ENCODE measurements at regions not wholly inside any gene's neighbourhood (a gene's known extent, or its start where the extent isn't known, plus 50 kb on each side); places are given as distances from the start of the nearest gene placed in this dataset.

- no peak overlapping the region for H3K27ac ChIP-seq (ENCODE audit: low read depth, low read length)
- intact Hi-C loops (cut with micrococcal nuclease): no loop called here
- H3K4me3 ChIP-seq (ENCODE audit: low read length): no peak overlapping the region
- H3K27me3 ChIP-seq (ENCODE audit: control insufficient read depth in 2 of 2, insufficient read depth in 2 of 2, low read length in 2 of 2): no peaks in the 10 kb centered on the region
- H3K4me3 Mint-ChIP-seq: no peak overlapping the region
- no peak for DNase-seq
- no peak overlapping the region for H3K27ac Mint-ChIP-seq
- no peak for ATAC-seq
- no peaks in the 10 kb centered on the region for H3K36me3 ChIP-seq (ENCODE audit: control insufficient read depth in 2 of 3, insufficient read depth in 3 of 3, low read length in 3 of 3)
- H3K9me3 Mint-ChIP-seq: peaks cover 0 to 25% (median 3%) of the 10 kb centered on the region in 11 donors
- no peaks in the 10 kb centered on the region for H3K4me1 ChIP-seq (ENCODE audit: control insufficient read depth in 2 of 2, insufficient read depth in 2 of 2, low read length in 2 of 2)
- peaks cover 0 to 5% (median 0%) of the 10 kb centered on the region in 5 donors for H3K36me3 Mint-ChIP-seq
- CTCF ChIA-PET: no interaction called here
- POLR2A ChIA-PET: no interaction called here
- H3K9me3 ChIP-seq (ENCODE audit: control insufficient read depth in 2 of 3, low read length in 3 of 3): no peaks in the 10 kb centered on the region
- H3K27me3 Mint-ChIP-seq: no peaks in the 10 kb centered on the region
- no peaks in the 10 kb centered on the region for H3K4me1 Mint-ChIP-seq
These were observed 824.6 kb upstream of the NEGR1 start for GRCh38 chr1:73106931-73107330.

- Histone ChIP-seq H3K4me1 (ENCODE audit: control insufficient read depth in 2 of 2, insufficient read depth in 2 of 2, low read length in 2 of 2) (no peaks in the 10 kb centered on the region), H3K4me3 (ENCODE audit: low read length) (no peak overlapping the region), H3K9me3 (ENCODE audit: control insufficient read depth in 2 of 3, low read length in 3 of 3) (no peaks in the 10 kb centered on the region), H3K36me3 (ENCODE audit: control insufficient read depth in 2 of 3, insufficient read depth in 3 of 3, low read length in 3 of 3) (no peaks in the 10 kb centered on the region), H3K27me3 (ENCODE audit: control insufficient read depth in 2 of 2, insufficient read depth in 2 of 2, low read length in 2 of 2) (no peaks in the 10 kb centered on the region), H3K27ac (ENCODE audit: low read depth, low read length) (no peak overlapping the region)
- Mint-ChIP-seq H3K27me3 (no peaks in the 10 kb centered on the region), H3K36me3 (peaks cover 0 to 5% (median 0%) of the 10 kb centered on the region in 5 donors), H3K4me1 (no peaks in the 10 kb centered on the region), H3K4me3 (no peak overlapping the region), H3K9me3 (peaks cover 0 to 25% (median 4%) of the 10 kb centered on the region in 11 donors), H3K27ac (no peak overlapping the region)
- ChIA-PET CTCF (no interaction called here), POLR2A (no interaction called here)
- no peak for ATAC-seq
- DNase-seq: no peak
- intact Hi-C loops (cut with micrococcal nuclease): no loop called here
These were observed 823.4 kb upstream of the NEGR1 start for GRCh38 chr1:73105755-73106154.

- H3K36me3 Mint-ChIP-seq: peaks cover 0 to 5% (median 0%) of the 10 kb centered on the region in 5 donors
- H3K9me3 Mint-ChIP-seq: peaks cover 0 to 31% (median 6%) of the 10 kb centered on the region in 11 donors
- no peak overlapping the region for H3K4me3 ChIP-seq (ENCODE audit: low read length)
- no peaks in the 10 kb centered on the region for H3K27me3 Mint-ChIP-seq
- H3K27ac Mint-ChIP-seq: no peak overlapping the region
- DNase-seq: no peak
- H3K4me1 ChIP-seq (ENCODE audit: control insufficient read depth in 2 of 2, insufficient read depth in 2 of 2, low read length in 2 of 2): no peaks in the 10 kb centered on the region
- CTCF ChIA-PET: no interaction called here
- no peaks in the 10 kb centered on the region for H3K4me1 Mint-ChIP-seq
- H3K4me3 Mint-ChIP-seq: no peak overlapping the region
- no peaks in the 10 kb centered on the region for H3K36me3 ChIP-seq (ENCODE audit: control insufficient read depth in 2 of 3, insufficient read depth in 3 of 3, low read length in 3 of 3)
- no peak for ATAC-seq
- no peaks in the 10 kb centered on the region for H3K9me3 ChIP-seq (ENCODE audit: control insufficient read depth in 2 of 3, low read length in 3 of 3)
- POLR2A ChIA-PET: no interaction called here
- H3K27ac ChIP-seq (ENCODE audit: low read depth, low read length): no peak overlapping the region
- no peaks in the 10 kb centered on the region for H3K27me3 ChIP-seq (ENCODE audit: control insufficient read depth in 2 of 2, insufficient read depth in 2 of 2, low read length in 2 of 2)
- intact Hi-C loops (cut with micrococcal nuclease): no loop called here
These were observed 822.4 kb upstream of the NEGR1 start for GRCh38 chr1:73104749-73105148.

GRCh38 chr1:73100216-73100615, 817.9 kb upstream of the NEGR1 start:
- H3K27me3 Mint-ChIP-seq: no peaks in the 10 kb centered on the region

GRCh38 chr1:73097917-73098316, 815.6 kb upstream of the NEGR1 start:
- Histone ChIP-seq H3K4me1 (ENCODE audit: control insufficient read depth in 2 of 2, insufficient read depth in 2 of 2, low read length in 2 of 2) (no peaks in the 10 kb centered on the region), H3K4me3 (ENCODE audit: low read length) (no peak overlapping the region), H3K9me3 (ENCODE audit: control insufficient read depth in 2 of 3, low read length in 3 of 3) (no peaks in the 10 kb centered on the region), H3K27me3 (ENCODE audit: control insufficient read depth in 2 of 2, insufficient read depth in 2 of 2, low read length in 2 of 2) (no peaks in the 10 kb centered on the region), H3K27ac (ENCODE audit: low read depth, low read length) (no peak overlapping the region), H3K36me3 (ENCODE audit: control insufficient read depth in 2 of 3, insufficient read depth in 3 of 3, low read length in 3 of 3) (no peaks in the 10 kb centered on the region)
- DNase-seq (no peak), ATAC-seq (no peak)
- ChIA-PET POLR2A (no interaction called here), CTCF (no interaction called here)
- H3K27ac Mint-ChIP-seq: no peak overlapping the region
- H3K4me3 Mint-ChIP-seq: no peak overlapping the region
- H3K27me3 Mint-ChIP-seq: no peaks in the 10 kb centered on the region
- H3K36me3 Mint-ChIP-seq: peaks cover 0 to 3% (median 0%) of the 10 kb centered on the region in 5 donors
- no peaks in the 10 kb centered on the region for H3K4me1 Mint-ChIP-seq
- intact Hi-C loops (cut with micrococcal nuclease): no loop called here
- peaks cover 0 to 13% (median 6%) of the 10 kb centered on the region in 11 donors for H3K9me3 Mint-ChIP-seq

More at GRCh38 chr1:73100216-73100615, 817.9 kb upstream of the NEGR1 start:
- Mint-ChIP-seq H3K9me3 (peaks cover 0 to 19% (median 6%) of the 10 kb centered on the region in 11 donors), H3K27ac (no peak overlapping the region), H3K36me3 (peaks cover 0 to 3% (median 0%) of the 10 kb centered on the region in 5 donors), H3K4me3 (peak overlapping the region in 1 of 10 donors; percentile 13), H3K4me1 (no peaks in the 10 kb centered on the region)
- Histone ChIP-seq H3K36me3 (ENCODE audit: control insufficient read depth in 2 of 3, insufficient read depth in 3 of 3, low read length in 3 of 3) (no peaks in the 10 kb centered on the region), H3K27ac (ENCODE audit: low read depth, low read length) (no peak overlapping the region), H3K9me3 (ENCODE audit: control insufficient read depth in 2 of 3, low read length in 3 of 3) (no peaks in the 10 kb centered on the region), H3K4me1 (ENCODE audit: control insufficient read depth in 2 of 2, insufficient read depth in 2 of 2, low read length in 2 of 2) (no peaks in the 10 kb centered on the region), H3K27me3 (ENCODE audit: control insufficient read depth in 2 of 2, insufficient read depth in 2 of 2, low read length in 2 of 2) (no peaks in the 10 kb centered on the region), H3K4me3 (ENCODE audit: low read length) (no peak overlapping the region)
- ATAC-seq: no peak
- intact Hi-C loops (cut with micrococcal nuclease): no loop called here
- DNase-seq: no peak
- POLR2A ChIA-PET: no interaction called here
- CTCF ChIA-PET: no interaction called here

- CTCF ChIA-PET: no interaction called here
These were observed 814.5 kb upstream of the NEGR1 start for GRCh38 chr1:73096841-73097240.

GRCh38 chr1:73092383-73092782, 810.0 kb upstream of the NEGR1 start:
- H3K4me3 Mint-ChIP-seq: no peak overlapping the region
- Histone ChIP-seq H3K27me3 (ENCODE audit: control insufficient read depth in 2 of 2, insufficient read depth in 2 of 2, low read length in 2 of 2) (no peaks in the 10 kb centered on the region), H3K9me3 (ENCODE audit: control insufficient read depth in 2 of 3, low read length in 3 of 3) (no peaks in the 10 kb centered on the region), H3K36me3 (ENCODE audit: control insufficient read depth in 2 of 3, insufficient read depth in 3 of 3, low read length in 3 of 3) (no peaks in the 10 kb centered on the region), H3K27ac (ENCODE audit: low read depth, low read length) (no peak overlapping the region), H3K4me1 (ENCODE audit: control insufficient read depth in 2 of 2, insufficient read depth in 2 of 2, low read length in 2 of 2) (no peaks in the 10 kb centered on the region), H3K4me3 (ENCODE audit: low read length) (no peak overlapping the region)
- CTCF ChIA-PET: no interaction called here
- intact Hi-C loops (cut with micrococcal nuclease): no loop called here
- H3K4me1 Mint-ChIP-seq: no peaks in the 10 kb centered on the region
- peaks cover 0 to 3% (median 0%) of the 10 kb centered on the region in 5 donors for H3K36me3 Mint-ChIP-seq
- H3K27ac Mint-ChIP-seq: no peak overlapping the region
- DNase-seq: no peak
- ATAC-seq: no peak
- POLR2A ChIA-PET: no interaction called here
- no peaks in the 10 kb centered on the region for H3K27me3 Mint-ChIP-seq
- peaks cover 2 to 37% (median 5%) of the 10 kb centered on the region in 11 donors for H3K9me3 Mint-ChIP-seq

More at GRCh38 chr1:73096841-73097240, 814.5 kb upstream of the NEGR1 start:
- Histone ChIP-seq H3K36me3 (ENCODE audit: control insufficient read depth in 2 of 3, insufficient read depth in 3 of 3, low read length in 3 of 3) (no peaks in the 10 kb centered on the region), H3K4me3 (ENCODE audit: low read length) (no peak overlapping the region), H3K27me3 (ENCODE audit: control insufficient read depth in 2 of 2, insufficient read depth in 2 of 2, low read length in 2 of 2) (no peaks in the 10 kb centered on the region), H3K4me1 (ENCODE audit: control insufficient read depth in 2 of 2, insufficient read depth in 2 of 2, low read length in 2 of 2) (no peaks in the 10 kb centered on the region), H3K27ac (ENCODE audit: low read depth, low read length) (no peak overlapping the region), H3K9me3 (ENCODE audit: control insufficient read depth in 2 of 3, low read length in 3 of 3) (no peaks in the 10 kb centered on the region)
- Mint-ChIP-seq H3K4me1 (no peaks in the 10 kb centered on the region), H3K27ac (no peak overlapping the region), H3K27me3 (no peaks in the 10 kb centered on the region), H3K9me3 (peaks cover 0 to 19% (median 7%) of the 10 kb centered on the region in 11 donors), H3K4me3 (no peak overlapping the region), H3K36me3 (peaks cover 0 to 3% (median 0%) of the 10 kb centered on the region in 5 donors)
- DNase-seq (no peak), ATAC-seq (no peak)
- intact Hi-C loops (cut with micrococcal nuclease): no loop called here
- POLR2A ChIA-PET: no interaction called here
